GM12875 (cell line): ENCODE measurements at regions not wholly inside any gene's neighbourhood (a gene's known extent, or its start where the extent isn't known, plus 50 kb on each side); places are given as distances from the start of the nearest gene placed in this dataset.
"Not testable (repeated sequence)": the region's sequence is repeated elsewhere in the genome, so short reads cannot be mapped to it uniquely, and the experiment has no call there.

Source experiments
- H3K4me3 ChIP-seq: one replicate; pipeline ENCODE4 v1.5.1; 2011; ENCODE audit warnings: low read depth, low read length, control low read depth
- TF ChIP-seq, protein P1 (sequence below): IDR thresholded peaks from 2 replicates; pipeline ENCODE4 v1.5.1; 2011; ENCODE audit warnings: low read depth, mild to moderate bottlenecking, control low read depth, inconsistent platforms, low read length, moderate library complexity, borderline replicate concordance; ENCODE audit not compliant: insufficient read depth

DNA sequence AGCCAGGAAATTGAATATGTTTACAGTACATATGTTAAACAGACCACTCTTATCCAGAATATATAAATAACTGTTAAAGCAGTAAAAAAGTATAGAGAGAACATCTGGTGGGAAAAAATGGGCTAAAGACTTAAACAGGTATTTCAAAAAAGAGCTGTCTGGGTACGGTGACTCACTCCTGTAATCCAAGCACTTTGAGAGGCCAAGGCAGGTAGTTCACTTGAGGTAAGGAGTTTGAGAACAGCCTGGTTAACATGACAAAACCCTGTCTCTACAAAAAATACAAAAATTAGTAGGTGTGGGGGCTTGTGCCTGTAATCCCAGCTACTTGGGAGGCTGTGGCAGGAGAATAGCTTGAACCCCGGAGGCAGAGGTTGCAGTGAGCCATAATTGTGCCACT is 171.4 kb upstream of the FSIP2 start:
- TF ChIP-seq, protein P1, sequence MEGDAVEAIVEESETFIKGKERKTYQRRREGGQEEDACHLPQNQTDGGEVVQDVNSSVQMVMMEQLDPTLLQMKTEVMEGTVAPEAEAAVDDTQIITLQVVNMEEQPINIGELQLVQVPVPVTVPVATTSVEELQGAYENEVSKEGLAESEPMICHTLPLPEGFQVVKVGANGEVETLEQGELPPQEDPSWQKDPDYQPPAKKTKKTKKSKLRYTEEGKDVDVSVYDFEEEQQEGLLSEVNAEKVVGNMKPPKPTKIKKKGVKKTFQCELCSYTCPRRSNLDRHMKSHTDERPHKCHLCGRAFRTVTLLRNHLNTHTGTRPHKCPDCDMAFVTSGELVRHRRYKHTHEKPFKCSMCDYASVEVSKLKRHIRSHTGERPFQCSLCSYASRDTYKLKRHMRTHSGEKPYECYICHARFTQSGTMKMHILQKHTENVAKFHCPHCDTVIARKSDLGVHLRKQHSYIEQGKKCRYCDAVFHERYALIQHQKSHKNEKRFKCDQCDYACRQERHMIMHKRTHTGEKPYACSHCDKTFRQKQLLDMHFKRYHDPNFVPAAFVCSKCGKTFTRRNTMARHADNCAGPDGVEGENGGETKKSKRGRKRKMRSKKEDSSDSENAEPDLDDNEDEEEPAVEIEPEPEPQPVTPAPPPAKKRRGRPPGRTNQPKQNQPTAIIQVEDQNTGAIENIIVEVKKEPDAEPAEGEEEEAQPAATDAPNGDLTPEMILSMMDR: no peak
- H3K4me3 ChIP-seq: no peak overlapping the region

DNA sequence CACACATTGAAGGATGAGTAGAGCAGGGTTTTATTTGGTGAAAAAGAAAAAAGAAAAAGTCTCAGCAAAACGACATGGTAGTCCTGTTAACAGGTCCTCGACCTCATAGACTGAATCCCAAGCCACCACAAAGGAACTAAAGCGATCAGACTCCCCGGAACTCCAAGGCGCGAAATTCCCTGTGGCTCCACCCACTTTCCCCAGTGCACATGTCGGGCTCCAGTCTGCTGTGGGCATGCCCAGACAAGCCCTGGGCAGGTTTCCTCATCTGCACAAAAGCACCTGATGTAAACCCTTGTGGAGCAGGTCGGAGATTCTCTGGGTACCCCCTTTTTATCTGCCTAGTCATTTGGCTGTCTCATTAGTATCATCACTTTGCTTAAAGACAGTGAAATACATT is 170.7 kb upstream of the FSIP2 start:
- H3K4me3 ChIP-seq: no peak overlapping the region
- TF ChIP-seq, protein P1: no peak

DNA sequence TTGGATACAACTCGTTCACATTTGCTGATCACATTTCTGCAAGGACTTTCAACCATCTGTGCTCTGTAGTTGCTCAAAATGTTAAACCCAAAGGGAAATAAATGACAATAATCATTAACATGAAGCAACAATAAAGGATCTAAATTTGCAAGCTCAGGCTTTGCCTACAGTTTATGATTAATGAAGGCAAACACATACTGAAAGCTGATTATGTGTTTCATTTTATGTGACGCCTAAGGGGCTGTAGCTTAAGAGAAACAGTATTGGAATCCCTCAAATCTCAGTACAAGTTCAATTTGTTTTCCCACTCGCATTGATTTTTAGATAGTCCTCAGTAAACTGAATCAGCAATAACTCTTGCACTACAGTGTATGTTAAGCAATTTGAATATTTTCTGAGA is 160.3 kb upstream of the FSIP2 start:
- no peak overlapping the region for H3K4me3 ChIP-seq
- TF ChIP-seq, protein P1: no peak

DNA sequence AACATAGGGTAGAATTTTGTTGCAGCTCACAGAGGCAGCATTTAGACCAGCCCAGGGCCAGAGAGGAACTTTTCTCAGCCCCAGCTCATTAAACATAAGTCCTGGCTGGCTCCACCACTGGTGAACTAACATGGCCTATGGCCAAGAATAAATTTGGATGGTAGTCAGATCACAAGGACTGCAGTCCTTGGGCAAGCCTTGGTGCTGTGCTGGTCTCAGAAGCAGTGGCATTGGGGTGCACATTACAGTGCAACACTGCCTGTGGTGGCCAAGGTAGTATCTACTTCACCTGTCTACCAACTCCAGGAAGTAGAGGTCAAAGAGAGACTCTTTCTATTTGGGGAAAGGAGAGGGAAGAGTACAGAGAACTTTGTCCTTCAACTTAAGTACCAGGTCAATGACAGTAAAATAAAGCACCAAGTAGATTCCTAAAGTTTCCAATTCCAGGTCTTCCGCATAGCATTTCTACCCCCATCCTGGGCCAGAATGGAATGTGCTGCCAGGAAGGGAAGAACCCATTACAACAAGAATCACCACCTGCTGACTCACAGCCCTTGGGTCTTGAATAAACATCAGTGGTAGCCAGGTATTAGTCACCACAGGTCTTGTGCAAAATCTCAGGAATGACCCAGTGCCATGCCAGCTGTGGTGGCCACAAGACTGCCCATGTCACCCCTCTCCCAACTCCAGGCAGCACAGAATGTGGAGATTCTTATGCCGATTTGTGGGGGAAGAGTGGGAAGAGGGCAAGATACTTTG is 155.4 kb upstream of the FSIP2 start:
- TF ChIP-seq, protein P1: no peak
- no peak overlapping the region for H3K4me3 ChIP-seq

DNA sequence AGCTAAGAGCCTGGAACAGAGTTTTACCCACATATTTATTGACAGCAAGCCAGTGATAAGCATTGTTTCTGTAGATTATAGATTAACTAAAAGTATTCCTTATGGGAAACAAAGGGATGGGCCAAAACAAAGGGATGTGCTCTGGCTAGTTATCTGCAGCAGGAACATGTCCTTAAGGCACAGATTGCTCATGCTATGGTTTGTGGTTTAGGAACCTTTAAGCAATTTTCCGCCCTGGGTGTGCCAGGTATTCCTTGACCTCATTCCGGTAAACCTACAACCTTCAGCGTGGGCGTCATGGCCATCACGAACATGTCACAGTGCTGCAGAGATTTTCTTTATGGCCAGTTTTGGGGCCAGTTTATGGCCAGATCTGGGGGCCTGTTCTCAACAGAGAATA is 153.4 kb upstream of the FSIP2 start:
- not testable (repeated sequence) for H3K4me3 ChIP-seq

DNA sequence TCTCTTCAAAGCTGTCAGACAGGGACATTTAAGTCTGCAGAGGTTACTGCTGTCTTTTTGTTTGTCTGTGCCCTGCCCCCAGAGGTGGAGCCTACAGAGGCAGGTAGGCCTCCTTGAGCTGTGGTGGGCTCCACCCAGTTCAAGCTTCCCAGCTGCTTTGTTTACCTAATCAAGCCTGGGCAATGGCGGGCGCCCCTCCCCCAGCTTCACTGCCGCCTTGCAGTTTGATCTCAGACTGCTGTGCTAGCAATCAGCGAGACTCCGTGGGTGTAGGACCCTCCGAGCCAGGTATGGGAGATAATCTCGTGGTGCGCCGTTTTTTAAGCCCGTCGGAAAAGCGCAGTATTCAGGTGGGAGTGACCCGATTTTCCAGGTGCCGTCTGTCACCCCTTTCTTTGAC is 147.3 kb upstream of the FSIP2 start:
- H3K4me3 ChIP-seq: not testable (repeated sequence)

DNA sequence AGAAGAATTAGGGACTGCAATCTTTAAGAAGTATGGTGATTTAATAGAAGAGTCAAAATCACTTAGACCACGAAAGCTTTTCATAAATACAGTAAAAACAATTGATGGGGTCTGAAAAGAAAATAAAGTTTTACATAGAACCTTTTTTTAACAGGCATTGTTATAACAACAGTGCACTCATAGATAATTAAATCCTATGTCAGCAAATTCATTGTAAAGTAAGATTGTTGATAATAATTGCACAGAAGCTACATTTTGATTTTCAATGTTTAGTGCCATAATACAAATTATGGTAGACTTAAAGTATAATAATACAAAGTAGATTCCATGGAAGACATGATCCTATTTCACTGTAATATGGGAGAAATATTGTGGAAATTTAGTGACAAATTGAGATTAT is 130.7 kb upstream of the FSIP2 start:
- TF ChIP-seq, protein P1: no peak
- H3K4me3 ChIP-seq: no peak overlapping the region

DNA sequence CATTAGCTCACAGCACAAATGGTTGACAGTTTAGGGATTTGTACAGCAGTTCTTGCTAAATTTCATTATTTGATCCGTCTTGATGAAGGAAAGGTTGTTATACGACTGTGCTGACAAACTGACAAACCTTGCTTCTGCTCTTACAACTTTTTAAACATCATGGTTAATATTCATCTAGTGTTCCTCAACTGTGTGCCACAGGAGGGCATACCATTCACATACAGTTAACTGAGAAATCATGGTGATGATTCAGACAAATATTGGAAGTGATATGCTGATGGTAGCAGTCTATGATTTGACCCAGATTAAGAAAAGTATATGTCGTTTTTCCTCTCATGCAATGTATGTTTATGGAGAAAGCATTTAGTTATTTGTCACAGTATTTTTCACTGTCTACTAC is 129.8 kb upstream of the FSIP2 start:
- TF ChIP-seq, protein P1: no peak
- H3K4me3 ChIP-seq: no peak overlapping the region
